Neural cell (in vitro differentiated cells): ENCODE measurements at regions not wholly inside any gene's neighbourhood (a gene's known extent, or its start where the extent isn't known, plus 50 kb on each side); places are given as distances from the start of the nearest gene placed in this dataset.
"Not testable (repeated sequence)": the region's sequence is repeated elsewhere in the genome, so short reads cannot be mapped to it uniquely, and the experiment has no call there.

Experiments
- EP300 ChIP-seq: fragments of 450-650 bp; conservative IDR thresholded peaks from 2 replicates; pipeline ENCODE4 v1.6.1; 2014; ENCODE audit warnings: antibody characterized with exemption, mild to moderate bottlenecking, moderate library complexity; ENCODE audit not compliant: poor library complexity, severe bottlenecking
- POLR2AphosphoS5 ChIP-seq: IDR thresholded peaks from 2 replicates; pipeline ENCODE4 v1.6.1; 2012
- TF ChIP-seq, protein P1 (sequence below): fragments of 450-650 bp; IDR thresholded peaks from 2 replicates; pipeline ENCODE4 v1.5.1; 2014; ENCODE audit warnings: antibody characterized with exemption, mild to moderate bottlenecking, moderate library complexity; ENCODE audit not compliant: poor library complexity, severe bottlenecking
- TF ChIP-seq, protein P2 (sequence below): IDR thresholded peaks from 2 replicates; pipeline ENCODE4 v1.6.1; 2012; ENCODE audit warnings: borderline replicate concordance

DNA sequence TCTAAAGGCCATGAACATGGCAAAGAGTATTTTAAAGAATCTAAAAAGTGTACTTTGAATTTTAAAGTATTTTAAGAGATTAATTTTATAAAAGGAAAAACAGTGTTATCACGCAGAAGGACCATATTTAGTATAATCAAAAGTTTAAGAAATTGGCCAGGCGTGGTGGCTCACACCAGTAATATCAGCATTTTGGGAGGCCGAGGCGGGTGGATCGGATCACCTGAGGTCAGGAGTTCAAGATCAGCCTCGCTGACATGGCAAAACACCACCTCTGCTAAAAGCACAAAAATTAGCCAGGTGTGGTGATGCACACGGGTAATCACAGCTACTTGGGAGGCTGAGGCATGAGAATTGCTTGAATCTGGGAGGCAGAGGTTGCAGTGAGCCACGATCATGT lies 887.7 kb downstream of the RPIA start:
- not testable (repeated sequence) for TF ChIP-seq POLR2AphosphoS5, EP300
- TF ChIP-seq, protein P1, sequence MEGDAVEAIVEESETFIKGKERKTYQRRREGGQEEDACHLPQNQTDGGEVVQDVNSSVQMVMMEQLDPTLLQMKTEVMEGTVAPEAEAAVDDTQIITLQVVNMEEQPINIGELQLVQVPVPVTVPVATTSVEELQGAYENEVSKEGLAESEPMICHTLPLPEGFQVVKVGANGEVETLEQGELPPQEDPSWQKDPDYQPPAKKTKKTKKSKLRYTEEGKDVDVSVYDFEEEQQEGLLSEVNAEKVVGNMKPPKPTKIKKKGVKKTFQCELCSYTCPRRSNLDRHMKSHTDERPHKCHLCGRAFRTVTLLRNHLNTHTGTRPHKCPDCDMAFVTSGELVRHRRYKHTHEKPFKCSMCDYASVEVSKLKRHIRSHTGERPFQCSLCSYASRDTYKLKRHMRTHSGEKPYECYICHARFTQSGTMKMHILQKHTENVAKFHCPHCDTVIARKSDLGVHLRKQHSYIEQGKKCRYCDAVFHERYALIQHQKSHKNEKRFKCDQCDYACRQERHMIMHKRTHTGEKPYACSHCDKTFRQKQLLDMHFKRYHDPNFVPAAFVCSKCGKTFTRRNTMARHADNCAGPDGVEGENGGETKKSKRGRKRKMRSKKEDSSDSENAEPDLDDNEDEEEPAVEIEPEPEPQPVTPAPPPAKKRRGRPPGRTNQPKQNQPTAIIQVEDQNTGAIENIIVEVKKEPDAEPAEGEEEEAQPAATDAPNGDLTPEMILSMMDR: not testable (repeated sequence)
- TF ChIP-seq, protein P2, sequence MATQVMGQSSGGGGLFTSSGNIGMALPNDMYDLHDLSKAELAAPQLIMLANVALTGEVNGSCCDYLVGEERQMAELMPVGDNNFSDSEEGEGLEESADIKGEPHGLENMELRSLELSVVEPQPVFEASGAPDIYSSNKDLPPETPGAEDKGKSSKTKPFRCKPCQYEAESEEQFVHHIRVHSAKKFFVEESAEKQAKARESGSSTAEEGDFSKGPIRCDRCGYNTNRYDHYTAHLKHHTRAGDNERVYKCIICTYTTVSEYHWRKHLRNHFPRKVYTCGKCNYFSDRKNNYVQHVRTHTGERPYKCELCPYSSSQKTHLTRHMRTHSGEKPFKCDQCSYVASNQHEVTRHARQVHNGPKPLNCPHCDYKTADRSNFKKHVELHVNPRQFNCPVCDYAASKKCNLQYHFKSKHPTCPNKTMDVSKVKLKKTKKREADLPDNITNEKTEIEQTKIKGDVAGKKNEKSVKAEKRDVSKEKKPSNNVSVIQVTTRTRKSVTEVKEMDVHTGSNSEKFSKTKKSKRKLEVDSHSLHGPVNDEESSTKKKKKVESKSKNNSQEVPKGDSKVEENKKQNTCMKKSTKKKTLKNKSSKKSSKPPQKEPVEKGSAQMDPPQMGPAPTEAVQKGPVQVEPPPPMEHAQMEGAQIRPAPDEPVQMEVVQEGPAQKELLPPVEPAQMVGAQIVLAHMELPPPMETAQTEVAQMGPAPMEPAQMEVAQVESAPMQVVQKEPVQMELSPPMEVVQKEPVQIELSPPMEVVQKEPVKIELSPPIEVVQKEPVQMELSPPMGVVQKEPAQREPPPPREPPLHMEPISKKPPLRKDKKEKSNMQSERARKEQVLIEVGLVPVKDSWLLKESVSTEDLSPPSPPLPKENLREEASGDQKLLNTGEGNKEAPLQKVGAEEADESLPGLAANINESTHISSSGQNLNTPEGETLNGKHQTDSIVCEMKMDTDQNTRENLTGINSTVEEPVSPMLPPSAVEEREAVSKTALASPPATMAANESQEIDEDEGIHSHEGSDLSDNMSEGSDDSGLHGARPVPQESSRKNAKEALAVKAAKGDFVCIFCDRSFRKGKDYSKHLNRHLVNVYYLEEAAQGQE: not testable (repeated sequence)
